OCI-LY3 (cell line): ENCODE measurements at regions not wholly inside any gene's neighbourhood (a gene's known extent, or its start where the extent isn't known, plus 50 kb on each side); places are given as distances from the start of the nearest gene placed in this dataset.

ENCODE experiments used
- EZH2phosphoT487 ChIP-seq: fragments of 200-600 bp; shearing (Covaris generic); IDR thresholded peaks from 2 replicates; pipeline ENCODE4 v1.6.1; 2018; ENCODE audit warnings: antibody characterized with exemption, mixed run types, low read depth
- TF ChIP-seq, protein P1 (sequence below): fragments of 200-600, 300-600 bp; sonication (generic); IDR thresholded peaks from 2 replicates; pipeline ENCODE4 v1.5.1; 2014; ENCODE audit warnings: antibody characterized with exemption, low read length, low read depth

DNA sequence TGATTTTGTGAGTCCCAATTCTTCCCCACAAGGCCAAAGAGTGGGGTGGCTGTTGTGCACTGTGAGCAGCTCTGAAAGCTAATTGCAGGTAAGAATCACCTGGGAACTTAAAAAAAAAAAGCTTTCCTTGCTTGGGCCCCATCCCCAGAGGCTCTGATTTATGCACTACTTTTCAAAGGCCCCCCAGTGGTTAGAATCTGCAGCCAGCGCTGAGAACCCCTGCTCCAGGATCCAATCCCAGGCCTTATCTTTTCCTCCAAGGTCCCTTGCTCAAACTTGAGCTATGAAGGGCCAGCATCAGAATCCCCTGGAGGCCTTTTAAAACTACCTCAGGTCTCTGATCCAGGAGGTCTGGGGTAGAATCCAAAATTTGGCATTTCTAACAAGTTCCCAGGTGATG, 156.8 kb downstream of the UXS1 start:
- TF ChIP-seq, protein P1, sequence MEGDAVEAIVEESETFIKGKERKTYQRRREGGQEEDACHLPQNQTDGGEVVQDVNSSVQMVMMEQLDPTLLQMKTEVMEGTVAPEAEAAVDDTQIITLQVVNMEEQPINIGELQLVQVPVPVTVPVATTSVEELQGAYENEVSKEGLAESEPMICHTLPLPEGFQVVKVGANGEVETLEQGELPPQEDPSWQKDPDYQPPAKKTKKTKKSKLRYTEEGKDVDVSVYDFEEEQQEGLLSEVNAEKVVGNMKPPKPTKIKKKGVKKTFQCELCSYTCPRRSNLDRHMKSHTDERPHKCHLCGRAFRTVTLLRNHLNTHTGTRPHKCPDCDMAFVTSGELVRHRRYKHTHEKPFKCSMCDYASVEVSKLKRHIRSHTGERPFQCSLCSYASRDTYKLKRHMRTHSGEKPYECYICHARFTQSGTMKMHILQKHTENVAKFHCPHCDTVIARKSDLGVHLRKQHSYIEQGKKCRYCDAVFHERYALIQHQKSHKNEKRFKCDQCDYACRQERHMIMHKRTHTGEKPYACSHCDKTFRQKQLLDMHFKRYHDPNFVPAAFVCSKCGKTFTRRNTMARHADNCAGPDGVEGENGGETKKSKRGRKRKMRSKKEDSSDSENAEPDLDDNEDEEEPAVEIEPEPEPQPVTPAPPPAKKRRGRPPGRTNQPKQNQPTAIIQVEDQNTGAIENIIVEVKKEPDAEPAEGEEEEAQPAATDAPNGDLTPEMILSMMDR: no peak
- TF ChIP-seq EZH2phosphoT487: no peak
